ENCODE measurements at regions not wholly inside any gene's neighbourhood (a gene's known extent, or its start where the extent isn't known, plus 50 kb on each side); places are given as distances from the start of the nearest gene placed in this dataset.
"Not testable (repeated sequence)": the region's sequence is repeated elsewhere in the genome, so short reads cannot be mapped to it uniquely, and the experiment has no call there.

DNA sequence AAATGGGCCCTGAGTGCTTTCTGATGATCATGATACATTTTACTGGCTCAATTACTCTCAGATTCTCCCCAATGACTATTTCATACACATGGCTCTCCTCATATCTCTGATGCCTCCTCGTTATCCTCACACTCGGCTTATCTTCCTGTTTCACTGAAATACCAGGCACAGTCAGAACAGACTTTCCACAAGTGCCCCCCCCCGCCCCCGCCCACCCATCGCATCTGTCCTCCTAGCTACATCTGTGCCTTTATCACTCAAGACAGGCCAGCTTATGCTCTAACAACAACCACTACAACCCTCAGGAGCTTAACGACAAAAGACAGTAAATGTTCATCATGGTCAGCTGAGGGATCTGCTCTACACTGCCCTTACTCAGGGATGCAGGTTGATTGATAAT is 610.6 kb upstream of the DIPK2B start:
- DNase-seq (ENCODE audit: low spot score): no peak

DNA sequence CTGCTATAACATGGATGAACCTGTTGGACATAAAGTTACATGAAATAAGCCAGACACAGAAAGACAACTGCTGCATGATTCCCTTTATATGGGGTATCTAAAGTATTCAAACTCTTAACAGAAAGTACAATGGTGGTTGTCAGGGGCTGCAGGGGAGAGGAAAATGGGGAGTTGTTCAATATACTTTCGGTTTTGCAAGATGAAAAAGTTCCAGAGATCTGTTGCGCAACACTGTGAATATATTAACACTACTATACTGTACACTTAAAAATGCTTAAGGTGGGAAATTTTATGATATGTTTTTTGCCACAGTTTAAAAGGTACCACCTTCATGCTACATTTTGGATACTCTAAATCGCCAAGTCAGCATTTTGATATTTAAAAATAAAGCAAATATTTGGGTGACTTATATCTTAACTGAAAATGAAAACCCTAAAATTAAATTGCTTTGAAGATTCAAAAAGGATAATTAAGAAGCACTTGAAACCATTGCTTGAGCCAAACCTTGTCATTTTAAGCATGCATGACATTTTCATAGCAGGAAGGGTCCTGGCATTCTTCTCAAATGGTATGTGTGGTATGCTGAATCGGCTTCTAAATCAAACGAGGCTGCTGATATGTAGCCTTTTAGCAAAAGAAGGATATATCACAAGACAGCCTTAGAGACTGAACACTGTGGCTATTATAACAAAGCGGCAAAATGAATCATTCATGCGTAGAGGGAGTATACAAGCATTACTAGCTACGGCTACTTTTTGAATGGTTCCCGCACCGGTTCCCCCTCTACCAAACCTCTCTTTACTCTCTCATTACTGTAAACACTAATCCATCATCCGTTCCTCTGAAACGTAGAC is 607.1 kb upstream of the DIPK2B start:
- DNase-seq (ENCODE audit: low spot score): no peak

DNA sequence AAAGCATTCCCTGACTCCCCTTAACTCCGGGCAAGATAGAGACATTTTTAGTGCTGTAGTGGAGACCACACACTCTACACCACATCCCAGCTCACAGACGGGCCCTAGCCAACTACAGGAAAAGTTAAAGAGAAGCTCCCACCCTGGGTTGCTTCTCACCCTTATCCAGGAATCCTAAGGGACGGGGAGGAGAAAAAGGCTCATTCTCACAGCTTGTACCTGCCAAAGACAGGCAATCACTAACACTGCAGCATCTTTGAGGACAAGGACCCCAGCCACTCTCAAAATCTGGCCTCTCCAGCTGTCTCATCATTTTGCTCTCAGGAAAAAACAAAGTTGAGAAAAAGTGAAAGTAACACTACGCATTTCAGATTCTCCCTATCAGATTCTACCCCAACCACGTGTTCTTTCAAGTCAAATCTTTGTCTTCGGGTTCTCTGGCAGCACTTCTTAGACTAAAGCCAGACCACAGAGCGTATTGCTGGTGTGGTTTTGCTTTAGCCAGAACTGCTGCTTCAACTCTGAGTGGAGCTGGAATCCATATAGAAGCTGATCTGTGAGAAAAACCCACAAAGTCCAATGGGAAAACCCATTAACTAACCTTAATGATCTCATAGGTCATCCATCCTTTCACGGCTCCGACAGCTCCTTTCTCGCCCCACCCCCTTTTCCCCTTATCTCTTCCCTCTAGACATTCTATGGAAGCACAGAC is 605.9 kb upstream of the DIPK2B start:
- no peak for DNase-seq (ENCODE audit: low spot score)

DNA sequence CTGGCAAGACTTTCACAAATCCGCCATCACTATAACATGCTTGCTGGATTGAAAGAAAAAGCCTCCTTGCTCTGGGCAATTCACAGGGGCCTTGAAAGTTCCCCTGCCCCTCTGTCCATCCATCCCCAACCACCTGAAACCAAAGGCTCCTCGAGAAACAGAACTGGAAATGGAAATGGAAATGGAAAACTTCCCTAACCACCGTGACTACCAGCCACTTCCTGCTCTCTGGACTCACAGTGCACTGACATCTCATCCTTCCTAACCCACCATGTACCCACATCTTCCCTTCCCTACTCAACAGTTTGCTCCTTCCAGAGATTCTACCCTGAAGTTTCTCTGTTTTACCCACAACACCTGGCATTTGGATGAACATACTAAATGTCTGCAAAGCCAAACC is 603.6 kb upstream of the DIPK2B start:
- DNase-seq (ENCODE audit: low spot score): no peak

DNA sequence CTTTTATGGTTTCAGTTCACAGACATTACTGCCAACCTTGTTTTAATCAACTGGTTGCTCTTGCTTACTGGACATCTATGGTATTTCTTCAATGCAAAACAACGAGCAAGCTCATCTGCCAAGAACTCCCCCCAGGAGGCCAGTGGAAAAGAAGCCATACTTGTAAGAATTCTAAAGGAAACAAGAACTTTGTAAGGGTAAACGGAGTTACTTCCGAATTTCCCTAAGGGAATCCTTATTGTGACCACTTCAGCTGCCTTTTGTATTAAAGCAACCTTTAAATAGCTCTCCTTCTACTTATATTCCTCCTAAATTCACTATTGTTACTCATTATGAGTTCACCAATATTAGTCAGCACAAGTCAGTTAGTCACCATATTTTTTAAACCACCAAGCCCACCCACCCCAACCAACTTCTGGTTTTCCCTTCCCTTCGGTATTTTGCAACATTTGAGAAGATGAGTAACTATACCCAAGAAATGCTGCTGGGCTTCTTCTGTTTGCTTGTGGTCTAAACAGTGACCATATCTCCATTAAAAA is 602.8 kb upstream of the DIPK2B start:
- DNase-seq (ENCODE audit: low spot score): no peak

DNA sequence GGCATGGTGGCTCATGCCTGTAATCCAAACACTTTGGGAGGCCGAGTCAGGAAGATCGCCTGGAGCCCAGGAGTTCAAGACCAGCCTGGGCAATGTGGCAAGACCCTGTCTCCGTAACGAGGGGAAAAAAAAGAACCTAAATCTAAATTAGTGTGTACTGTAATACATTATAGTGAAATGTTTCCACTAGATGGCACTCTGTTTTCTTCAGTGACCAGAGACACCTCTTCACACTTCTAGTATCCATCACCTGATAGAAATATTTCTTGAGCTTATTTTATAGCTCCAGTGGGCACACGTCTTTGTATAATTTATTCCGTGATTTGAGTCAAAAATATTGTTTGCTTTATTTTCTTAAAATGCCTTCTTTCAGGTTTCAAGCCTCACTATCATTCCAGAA is 600.9 kb upstream of the DIPK2B start:
- DNase-seq (ENCODE audit: low spot score): no peak

DNA sequence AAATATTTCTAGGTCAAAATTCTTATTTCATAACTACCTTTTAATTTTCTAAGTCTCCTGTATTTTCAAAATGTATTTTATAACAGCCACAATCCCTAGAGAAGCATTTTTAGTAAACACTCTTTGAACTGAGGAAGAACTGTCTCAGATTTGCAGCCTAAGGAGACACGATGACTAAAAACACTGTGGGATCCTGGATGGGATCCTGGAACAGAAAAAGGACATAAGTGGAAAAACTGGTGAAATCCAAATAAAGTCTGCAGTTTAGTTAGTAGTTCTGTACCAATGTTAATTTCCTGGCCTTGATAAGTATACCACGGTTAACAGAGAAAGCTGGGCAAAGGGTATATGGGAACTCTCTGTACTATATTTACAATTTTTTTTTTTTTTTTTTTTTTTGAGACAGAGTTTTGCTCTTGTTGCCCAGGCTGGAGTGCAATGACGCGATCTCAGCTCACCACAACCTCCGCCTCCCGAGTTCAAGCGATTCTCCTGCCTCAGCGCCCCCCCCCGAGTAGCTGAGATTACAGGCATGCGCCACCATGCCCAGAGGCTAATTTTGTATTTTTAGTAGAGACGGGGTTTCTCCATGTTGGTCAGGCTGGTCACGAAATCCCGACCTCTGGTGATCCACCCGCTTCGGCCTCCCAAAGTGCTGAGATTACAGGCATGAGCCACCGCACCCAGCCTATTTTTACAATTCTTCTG is 600.2 kb upstream of the DIPK2B start:
- not testable (repeated sequence) for DNase-seq (ENCODE audit: low spot score)

DNA sequence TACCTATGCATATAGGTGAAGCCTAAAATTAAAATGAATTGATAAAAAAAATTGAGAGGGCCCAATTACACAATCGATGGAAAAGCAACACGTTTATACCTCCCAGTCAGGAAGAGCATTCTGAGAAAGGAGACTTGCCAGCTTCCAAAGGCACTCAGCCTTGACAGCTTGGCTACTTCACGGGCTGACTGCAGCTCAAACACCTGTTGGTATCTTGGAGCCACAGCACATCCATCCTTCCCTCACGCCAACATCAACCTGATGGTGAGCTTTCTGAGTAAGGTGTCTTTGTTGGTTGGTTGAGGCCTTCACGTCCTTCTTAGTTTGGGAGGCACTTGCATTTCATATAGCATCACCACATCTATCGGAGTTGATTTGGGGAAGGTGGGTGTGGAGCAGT is 598.9 kb upstream of the DIPK2B start:
- no peak for DNase-seq (ENCODE audit: low spot score)

DNA sequence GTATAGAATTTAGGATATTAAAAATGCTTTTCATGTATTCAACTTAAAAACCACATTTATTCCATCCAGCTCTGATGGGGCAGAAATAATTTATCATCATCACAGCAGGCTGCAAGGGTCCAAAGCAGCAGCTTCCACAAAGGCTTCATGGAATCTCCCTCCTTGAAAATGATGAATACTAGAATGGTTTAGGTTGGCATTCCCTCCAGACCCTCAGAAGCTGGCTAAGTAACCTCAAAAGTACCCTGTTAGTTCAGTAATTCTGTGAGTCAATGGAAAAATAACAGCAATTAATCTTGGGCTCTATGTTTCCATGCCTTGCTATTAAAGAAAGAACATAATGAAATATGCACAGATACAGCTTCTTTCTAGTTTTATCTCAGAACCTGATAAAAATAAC is 594.9 kb upstream of the DIPK2B start:
- DNase-seq (ENCODE audit: low spot score): no peak

DNA sequence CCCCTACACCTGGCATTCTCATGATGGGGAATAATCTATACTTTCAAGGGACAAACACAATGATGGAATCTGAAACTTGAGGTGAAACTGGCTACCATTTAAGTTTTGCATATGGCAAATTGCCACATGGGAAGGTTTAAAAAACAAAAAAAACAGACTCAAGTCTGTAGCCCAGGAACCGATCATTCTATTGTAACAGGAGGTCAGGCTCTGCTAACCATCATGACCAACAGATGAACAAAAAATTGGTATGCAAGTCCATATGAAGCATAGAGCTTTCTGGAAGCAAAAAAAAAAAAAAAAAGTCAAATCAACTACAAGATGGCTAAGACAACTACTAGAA is 594.3 kb upstream of the DIPK2B start:
- no peak for DNase-seq (ENCODE audit: low spot score)

DNA sequence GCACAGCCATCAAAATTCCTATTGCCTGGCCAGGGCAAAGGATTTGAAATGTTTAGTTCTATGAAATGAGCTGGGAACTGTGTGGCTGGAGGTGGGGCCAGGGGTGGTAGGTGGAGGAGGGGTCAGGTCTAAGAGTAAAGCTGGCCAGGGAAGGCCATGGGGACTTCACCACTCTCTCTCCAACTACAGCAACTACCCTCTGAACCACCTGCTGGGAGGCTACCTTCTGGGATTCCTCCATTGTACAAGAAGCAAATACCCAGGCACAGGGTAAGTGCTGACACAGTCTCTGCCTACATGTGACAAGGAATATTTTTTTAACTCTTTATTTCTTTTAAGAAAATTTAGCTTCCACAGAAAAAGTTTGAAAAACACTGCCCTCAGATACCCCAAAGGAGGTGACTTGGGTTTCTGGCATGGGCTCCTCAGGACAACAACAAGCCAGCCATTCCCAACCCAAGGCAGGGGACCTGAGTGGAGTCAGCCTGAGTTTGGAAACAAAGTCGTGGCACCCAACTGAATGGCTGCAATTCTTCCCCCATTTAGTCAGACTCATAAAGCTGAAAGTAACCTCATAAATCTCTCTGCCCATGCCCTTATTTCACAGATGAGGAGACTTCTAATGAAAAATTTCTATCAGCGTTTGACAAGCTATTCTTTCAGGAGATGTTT is 593.8 kb upstream of the DIPK2B start:
- DNase-seq (ENCODE audit: low spot score): no peak

DNA sequence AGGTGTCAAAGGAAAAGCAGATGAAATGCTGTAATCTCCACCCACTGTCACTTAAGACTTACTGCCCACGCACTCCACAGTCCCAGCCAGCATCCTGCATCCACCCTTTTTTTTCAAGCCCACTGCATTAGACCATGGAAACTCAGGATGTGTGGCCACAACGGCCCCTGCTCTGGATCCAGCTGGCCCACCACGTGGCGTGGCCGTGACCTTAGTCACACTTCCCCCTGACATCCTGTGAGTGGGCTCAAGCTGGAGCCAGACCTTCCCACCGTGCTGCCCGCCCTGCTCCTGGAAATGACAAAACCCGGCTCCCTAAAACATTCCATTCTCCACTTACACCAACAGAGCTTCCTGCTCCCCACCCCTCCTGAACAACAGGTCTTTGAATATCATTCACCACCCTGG is 588.3 kb upstream of the DIPK2B start:
- no peak for DNase-seq (ENCODE audit: low spot score)

DNA sequence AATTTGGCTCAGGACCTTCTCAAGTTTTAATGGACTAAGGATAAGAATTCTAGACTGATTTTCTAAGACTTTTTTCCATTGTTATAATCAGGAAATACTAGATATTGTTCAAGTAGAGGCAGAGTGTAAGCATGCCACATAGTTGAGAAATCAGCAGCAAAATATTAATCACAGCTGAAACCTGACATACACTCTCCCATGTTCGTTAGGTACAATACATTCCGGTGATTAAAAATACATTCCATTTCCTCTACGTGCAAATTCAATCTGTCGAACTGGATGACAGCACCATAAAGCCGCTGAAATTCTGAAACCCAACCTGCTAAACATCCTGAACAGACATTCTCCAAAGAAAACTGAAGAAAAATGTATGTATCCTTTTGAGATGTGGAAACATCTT is 587.6 kb upstream of the DIPK2B start:
- no peak for DNase-seq (ENCODE audit: low spot score)

DNA sequence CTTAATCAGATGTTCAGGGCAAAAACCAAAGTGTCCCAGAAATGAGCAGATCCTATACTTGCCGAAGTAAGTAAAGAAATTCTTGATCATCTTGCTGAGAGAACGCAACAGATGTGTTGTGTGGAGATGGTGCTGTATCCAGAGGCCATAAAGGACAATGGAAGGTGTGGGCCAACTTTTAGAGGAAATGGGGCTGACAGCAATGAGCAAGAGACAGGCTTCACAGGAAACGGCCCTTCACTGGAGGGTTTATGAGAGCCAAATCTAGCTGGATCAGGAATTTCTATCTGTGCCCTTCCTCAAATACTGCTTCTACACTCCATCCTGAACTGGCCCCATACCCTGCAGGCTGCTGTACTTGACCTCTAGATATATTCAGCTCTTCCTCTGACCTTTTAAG is 583.9 kb upstream of the DIPK2B start:
- DNase-seq (ENCODE audit: low spot score): no peak

DNA sequence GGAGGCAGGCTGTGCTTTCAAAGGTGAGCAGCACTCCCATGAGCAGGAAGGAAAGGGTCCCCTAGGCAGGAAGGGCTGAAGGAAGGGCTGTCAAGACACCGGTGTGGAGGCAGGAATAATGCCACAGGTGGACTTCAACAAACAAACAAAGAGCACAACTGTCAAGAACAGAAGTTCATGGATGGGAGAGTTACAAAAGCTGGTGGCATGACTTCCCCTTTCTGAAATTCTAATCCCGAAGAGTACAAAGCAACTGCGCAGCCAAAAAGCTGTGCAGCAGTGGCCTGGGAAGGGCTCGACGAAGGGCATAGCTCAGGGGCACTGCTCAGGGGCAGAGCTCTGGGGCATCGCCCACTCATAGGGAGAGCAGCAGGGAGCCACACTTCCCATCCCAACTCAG is 582.3 kb upstream of the DIPK2B start:
- DNase-seq (ENCODE audit: low spot score): no peak

DNA sequence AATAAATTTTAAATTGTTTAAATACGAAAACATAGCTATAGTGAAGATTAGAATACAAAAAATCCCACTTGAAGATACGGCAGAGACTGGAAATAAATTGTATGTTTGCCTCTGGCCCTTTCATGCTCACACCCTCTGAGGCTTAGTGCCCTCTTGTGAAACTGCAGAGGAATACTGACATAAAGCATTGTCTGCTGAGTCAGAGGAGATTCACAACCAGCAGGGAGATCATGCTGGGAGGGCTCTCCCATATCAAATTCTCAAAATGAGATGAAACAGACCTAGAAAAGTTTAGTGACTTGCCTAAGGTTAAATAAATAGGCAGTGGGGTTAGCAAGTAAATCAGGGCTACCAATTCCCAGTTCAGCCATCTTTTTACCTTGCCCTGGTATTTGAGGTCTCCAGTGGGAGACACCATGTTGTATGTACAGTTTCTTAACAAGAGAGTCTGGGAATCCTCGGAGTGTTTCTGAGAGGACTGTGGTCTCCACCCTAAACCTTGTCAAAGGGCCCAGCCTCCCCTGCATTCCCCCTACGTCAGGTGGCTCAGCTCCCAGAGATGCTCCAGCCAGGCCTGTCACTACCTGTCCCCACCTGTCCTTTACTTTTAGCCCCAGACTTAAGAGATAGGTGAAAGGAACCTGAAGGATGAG is 581.4 kb upstream of the DIPK2B start:
- no peak for DNase-seq (ENCODE audit: low spot score)

DNA sequence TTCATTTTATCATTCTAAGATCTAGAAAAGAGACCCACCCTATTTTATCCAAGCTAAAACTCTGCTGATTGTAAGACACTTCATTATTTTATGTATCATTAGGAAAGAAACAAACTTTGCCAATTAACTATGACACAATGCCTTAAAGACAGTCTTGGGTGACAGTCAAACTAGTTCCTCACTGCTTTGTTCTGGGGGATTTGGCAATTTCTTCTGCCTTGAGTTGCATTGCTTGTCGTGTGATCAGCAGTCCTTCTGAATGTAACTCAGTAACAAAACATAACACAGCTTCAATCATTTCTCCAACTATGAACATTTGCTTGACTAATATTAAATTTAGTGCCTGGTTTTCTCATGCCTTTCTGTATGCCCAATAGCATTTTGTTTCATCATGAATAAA is 577.9 kb upstream of the DIPK2B start:
- no peak for DNase-seq (ENCODE audit: low spot score)

DNA sequence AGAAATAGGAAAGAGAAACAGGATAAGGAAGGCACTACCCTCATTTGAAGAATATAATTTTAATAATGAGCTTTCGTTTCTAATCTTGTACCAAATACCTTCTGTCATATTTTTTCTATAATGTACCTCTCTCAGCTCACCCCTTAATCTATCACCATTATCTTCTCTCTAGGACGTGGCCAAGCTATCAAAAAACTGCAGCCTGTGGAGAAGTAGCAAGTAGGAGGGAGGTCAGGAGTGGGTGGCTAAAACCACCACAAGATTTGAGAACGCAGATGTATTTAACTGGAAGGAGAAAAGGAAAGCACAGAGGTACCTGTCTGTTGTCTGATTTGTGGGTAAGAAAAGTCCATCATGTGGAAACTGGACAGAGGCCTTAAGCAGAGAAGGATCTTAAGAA is 576.7 kb upstream of the DIPK2B start:
- DNase-seq (ENCODE audit: low spot score): no peak

DNA sequence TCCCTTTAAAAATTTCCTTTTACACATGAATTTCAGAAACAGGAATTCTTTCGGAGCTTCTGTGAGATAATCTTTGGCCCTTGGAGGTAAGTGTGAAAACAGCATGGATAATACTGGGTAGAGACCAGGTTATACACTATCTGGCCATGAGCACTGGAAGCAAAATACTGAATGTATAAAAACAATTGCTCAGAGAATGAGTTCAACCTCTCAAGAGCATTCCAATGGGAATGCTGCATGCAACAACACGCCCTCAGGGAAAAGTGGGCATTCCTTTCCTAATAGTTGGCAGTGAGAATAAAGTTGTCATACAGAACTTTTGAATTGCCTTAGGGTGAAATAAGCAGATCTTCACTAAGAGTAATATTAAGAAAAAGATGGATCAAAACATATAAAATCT is 574.8 kb upstream of the DIPK2B start:
- no peak for DNase-seq (ENCODE audit: low spot score)

DNA sequence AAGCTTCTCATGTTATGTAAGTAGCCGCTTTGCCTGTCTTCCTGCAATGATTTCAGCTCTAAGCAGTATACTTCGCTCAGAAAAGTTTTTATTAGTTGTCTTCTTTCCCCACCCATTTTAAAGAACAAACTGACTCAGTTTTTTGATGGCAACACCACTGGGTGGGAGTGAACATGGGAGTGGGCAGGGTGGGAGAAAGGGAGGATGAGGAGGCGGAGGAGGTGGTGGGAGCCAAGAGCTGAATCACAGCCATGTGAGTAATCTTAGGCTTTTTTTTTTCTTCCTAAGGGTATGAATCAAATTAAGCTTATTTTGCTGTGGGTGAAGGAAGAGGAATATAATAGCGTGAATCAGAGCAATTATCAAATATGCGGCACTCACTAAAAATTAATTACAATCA is 574.3 kb upstream of the DIPK2B start:
- no peak for DNase-seq (ENCODE audit: low spot score)

DNA sequence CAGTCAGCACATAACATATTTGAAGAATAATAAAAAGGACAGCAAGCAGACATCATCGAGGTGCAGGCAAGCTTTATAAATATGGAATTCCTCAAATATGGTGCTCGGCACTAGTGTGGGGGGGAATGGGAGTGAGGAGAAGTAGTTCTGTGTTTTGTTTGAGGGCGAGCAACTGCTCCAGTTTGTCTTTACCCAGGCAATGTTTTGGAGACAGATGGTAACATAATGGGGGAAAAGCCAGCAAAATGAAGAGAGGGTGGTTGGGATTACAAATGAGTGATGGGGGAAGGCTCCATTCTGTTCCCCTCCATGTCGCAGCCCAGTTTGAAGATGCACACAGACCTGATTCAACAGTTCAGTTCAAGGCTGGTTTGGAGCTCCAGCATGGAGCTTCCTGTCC is 572.9 kb upstream of the DIPK2B start:
- DNase-seq (ENCODE audit: low spot score): no peak

All from D341Med (cell line).